GM21515 (cell line): ENCODE measurements at regions not wholly inside any gene's neighbourhood (a gene's known extent, or its start where the extent isn't known, plus 50 kb on each side); places are given as distances from the start of the nearest gene placed in this dataset.

Experiments
- ATAC-seq: cut with Tn5 transposase; IDR thresholded peaks from one replicate; pipeline ENCODE4 v1.9.1; 2021; ENCODE audit not compliant: unreplicated experiment

- no peak for ATAC-seq
These were observed 109.4 kb upstream of the SPACA1 start for GRCh38 chr6:87938287-87938686.

- ATAC-seq, result no peak
These were observed 111.6 kb upstream of the SPACA1 start for GRCh38 chr6:87936065-87936464.

GRCh38 chr6:87935196-87935595 lies 112.4 kb upstream of the SPACA1 start:
- no peak for ATAC-seq

GRCh38 chr6:87932361-87932760 lies 115.3 kb upstream of the SPACA1 start:
- ATAC-seq, result no peak

- ATAC-seq, result peak; percentile 64
These were observed 117.8 kb upstream of the SPACA1 start for GRCh38 chr6:87929843-87930288.

- ATAC-seq, result no peak
These were observed 121.0 kb upstream of the SPACA1 start for GRCh38 chr6:87926687-87927086.

- no peak for ATAC-seq
These were observed 121.6 kb upstream of the SPACA1 start for GRCh38 chr6:87926072-87926471.

- ATAC-seq, result peak; percentile 56
These were observed 122.1 kb upstream of the SPACA1 start for GRCh38 chr6:87925373-87926060.

- ATAC-seq, result no peak
These were observed 124.1 kb upstream of the SPACA1 start for GRCh38 chr6:87923389-87924050.

- peak; percentile 64 for ATAC-seq
These were observed 124.7 kb upstream of the SPACA1 start for GRCh38 chr6:87922947-87923330.

- peak; percentile 7 for ATAC-seq
These were observed 125.3 kb upstream of the SPACA1 start for GRCh38 chr6:87922196-87922946.

- ATAC-seq, result no peak
These were observed 126.6 kb upstream of the SPACA1 start for GRCh38 chr6:87921034-87921433.

- ATAC-seq, result no peak
These were observed 127.4 kb upstream of the SPACA1 start for GRCh38 chr6:87920245-87920644.

- no peak for ATAC-seq
These were observed 128.2 kb upstream of the SPACA1 start for GRCh38 chr6:87919416-87919815.

GRCh38 chr6:87919001-87919400 lies 128.6 kb upstream of the SPACA1 start:
- ATAC-seq, result no peak

GRCh38 chr6:87918461-87918941 lies 129.1 kb upstream of the SPACA1 start:
- ATAC-seq, result no peak

GRCh38 chr6:87917886-87918285 lies 129.8 kb upstream of the SPACA1 start:
- ATAC-seq, result no peak

- no peak for ATAC-seq
These were observed 131.2 kb upstream of the SPACA1 start for GRCh38 chr6:87916446-87916845.

GRCh38 chr6:87914637-87915395 lies 132.8 kb upstream of the SPACA1 start:
- ATAC-seq, result no peak

GRCh38 chr6:87913974-87914373 lies 133.7 kb upstream of the SPACA1 start:
- no peak for ATAC-seq

- no peak for ATAC-seq
These were observed 135.5 kb upstream of the SPACA1 start for GRCh38 chr6:87912102-87912501.
